OCI-LY1 (cell line): ENCODE measurements at regions not wholly inside any gene's neighbourhood (a gene's known extent, or its start where the extent isn't known, plus 50 kb on each side); places are given as distances from the start of the nearest gene placed in this dataset.

ENCODE experiments used
- H2AFZ ChIP-seq: fragments of 200-600 bp; sonication (generic), shearing (Covaris generic); 2 replicates; pipeline ENCODE4 v1.6.0; 2014; ENCODE audit warnings: antibody characterized with exemption, mild to moderate bottlenecking, low read length
- H3F3A ChIP-seq: fragments of 200-600 bp; sonication (generic), shearing (Covaris generic); 2 replicates; pipeline ENCODE4 v1.6.0; 2014; ENCODE audit warnings: mild to moderate bottlenecking, antibody characterized with exemption, low read length, moderate library complexity; ENCODE audit not compliant: insufficient read depth
- H3K27ac ChIP-seq: fragments of 200-600 bp; sonication (generic); 2 replicates; pipeline ENCODE4 v1.5.1; 2014; ENCODE audit warnings: low read length, mixed run types, mild to moderate bottlenecking, low read depth; ENCODE audit not compliant: poor library complexity, severe bottlenecking
- H3K27me3 ChIP-seq: fragments of 200-600 bp; sonication (generic); 2 replicates; pipeline ENCODE4 v1.6.0; 2014; ENCODE audit warnings: antibody characterized with exemption, mild to moderate bottlenecking, low read length, moderate library complexity; ENCODE audit not compliant: insufficient read depth
- H3K36me3 ChIP-seq: fragments of 200-600 bp; sonication (generic); 2 replicates; pipeline ENCODE4 v1.6.1; 2014; ENCODE audit warnings: mild to moderate bottlenecking, antibody characterized with exemption, low read length, moderate library complexity, mixed read lengths; ENCODE audit not compliant: insufficient read depth
- H3K4me1 ChIP-seq: fragments of 200-600 bp; sonication (generic); 2 replicates; pipeline ENCODE4 v1.5.1; 2014; ENCODE audit warnings: mild to moderate bottlenecking, low read length, moderate library complexity; ENCODE audit not compliant: insufficient read depth, severe bottlenecking
- H3K4me2 ChIP-seq: fragments of 200-600 bp; sonication (generic), shearing (Covaris generic); 2 replicates; pipeline ENCODE4 v1.6.1; 2014; ENCODE audit warnings: low read length
- H3K4me3 ChIP-seq: fragments of 200-600 bp; sonication (generic); 2 replicates; pipeline ENCODE4 v1.5.1; 2014; ENCODE audit warnings: low read length, low read depth, mild to moderate bottlenecking, mixed read lengths; ENCODE audit not compliant: poor library complexity, severe bottlenecking
- H3K79me2 ChIP-seq: fragments of 200-600 bp; shearing (Covaris generic); 2 replicates; pipeline ENCODE4 v1.6.1; 2016; ENCODE audit warnings: mixed run types, low read length, mixed read lengths; ENCODE audit not compliant: insufficient read depth
- H3K9ac ChIP-seq: fragments of 200-600 bp; sonication (generic), shearing (Covaris generic); 2 replicates; pipeline ENCODE4 v1.6.1; 2014; ENCODE audit warnings: mild to moderate bottlenecking, low read length, mixed read lengths
- H3K9me2 ChIP-seq: fragments of 200-600 bp; sonication (generic), shearing (Covaris generic); 2 replicates; pipeline ENCODE4 v1.6.1; 2014; ENCODE audit warnings: low read depth, mild to moderate bottlenecking, low read length, mixed read lengths
- H3K9me3 ChIP-seq: fragments of 200-600 bp; shearing (Covaris generic); 2 replicates; pipeline ENCODE4 v1.6.1; 2014; ENCODE audit warnings: low read length, mixed read lengths
- H4K20me1 ChIP-seq: fragments of 200-600 bp; sonication (generic), shearing (Covaris generic); 2 replicates; pipeline ENCODE4 v1.6.0; 2016; ENCODE audit warnings: mild to moderate bottlenecking, low read length; ENCODE audit not compliant: insufficient read depth
- CTCF ChIP-seq: fragments of 200-600 bp; sonication (generic), shearing (Covaris generic); IDR thresholded peaks from 2 replicates; pipeline ENCODE4 v1.5.1; 2017; ENCODE audit warnings: mild to moderate bottlenecking, antibody characterized with exemption, low read length, moderate library complexity, mixed read lengths
- EZH2 ChIP-seq: fragments of 200-600 bp; sonication (generic), shearing (Covaris generic); IDR thresholded peaks from 2 replicates; pipeline ENCODE4 v1.8.0; 2017; ENCODE audit warnings: borderline replicate concordance, mixed run types, mild to moderate bottlenecking, antibody characterized with exemption, low read length, moderate library complexity, mixed read lengths

GRCh38 chr6:65998544-65998943 lies 291.5 kb upstream of the EYS start:
- H3K4me1 ChIP-seq: no peaks in the 10 kb centered on the region
- no peaks in the 10 kb centered on the region for H3K79me2 ChIP-seq
- H3K9ac ChIP-seq: no peak overlapping the region
- no peak overlapping the region for H2AFZ ChIP-seq
- H3K27me3 ChIP-seq: no peaks in the 10 kb centered on the region
- no peaks in the 10 kb centered on the region for H3K9me2 ChIP-seq
- no peaks in the 10 kb centered on the region for H3K36me3 ChIP-seq
- no peak overlapping the region for H3K4me2 ChIP-seq
- no peaks in the 10 kb centered on the region for H3K9me3 ChIP-seq
- TF ChIP-seq CTCF (no peak), EZH2 (no peak)
- no peak overlapping the region for H3K27ac ChIP-seq
- no peaks in the 10 kb centered on the region for H3F3A ChIP-seq
- H3K4me3 ChIP-seq: no peak overlapping the region
- H4K20me1 ChIP-seq: no peaks in the 10 kb centered on the region

GRCh38 chr6:65997539-65997938 lies 290.5 kb upstream of the EYS start:
- Histone ChIP-seq H3K9me2 (no peaks in the 10 kb centered on the region), H3K36me3 (no peaks in the 10 kb centered on the region), H3K9ac (no peak overlapping the region), H3K4me3 (no peak overlapping the region), H3K79me2 (no peaks in the 10 kb centered on the region), H3K9me3 (no peaks in the 10 kb centered on the region), H3K27ac (no peak overlapping the region), H3F3A (no peaks in the 10 kb centered on the region), H4K20me1 (no peaks in the 10 kb centered on the region), H3K27me3 (no peaks in the 10 kb centered on the region), H2AFZ (no peak overlapping the region), H3K4me2 (no peak overlapping the region), H3K4me1 (no peaks in the 10 kb centered on the region)
- TF ChIP-seq CTCF (no peak), EZH2 (no peak)

GRCh38 chr6:65996096-65996495 lies 289.1 kb upstream of the EYS start:
- TF ChIP-seq CTCF (no peak), EZH2 (no peak)
- H3K4me3 ChIP-seq: no peak overlapping the region
- no peaks in the 10 kb centered on the region for H3F3A ChIP-seq
- no peaks in the 10 kb centered on the region for H3K36me3 ChIP-seq
- H3K79me2 ChIP-seq: no peaks in the 10 kb centered on the region
- no peaks in the 10 kb centered on the region for H3K9me3 ChIP-seq
- no peaks in the 10 kb centered on the region for H3K27me3 ChIP-seq
- no peak overlapping the region for H2AFZ ChIP-seq
- H3K27ac ChIP-seq: no peak overlapping the region
- H3K9me2 ChIP-seq: no peaks in the 10 kb centered on the region
- H3K4me2 ChIP-seq: no peak overlapping the region
- no peak overlapping the region for H3K9ac ChIP-seq
- no peaks in the 10 kb centered on the region for H4K20me1 ChIP-seq
- H3K4me1 ChIP-seq: no peaks in the 10 kb centered on the region
